ENCODE measurements at regions not wholly inside any gene's neighbourhood (a gene's known extent, or its start where the extent isn't known, plus 50 kb on each side); places are given as distances from the start of the nearest gene placed in this dataset.

- no peak for TF ChIP-seq CTCF (conservative IDR thresholded peaks at IDR 0.05; ENCODE audit: low read length)
- no peak for TF ChIP-seq EZH2phosphoT487 (IDR thresholded peaks at IDR 0.05; ENCODE audit: borderline replicate concordance, low read depth, low read length)
Observed at GRCh38 chr3:160174621-160175020, 50.6 kb upstream of the C3orf80 start.
